MM.1S (cell line): ENCODE measurements at regions not wholly inside any gene's neighbourhood (a gene's known extent, or its start where the extent isn't known, plus 50 kb on each side); places are given as distances from the start of the nearest gene placed in this dataset.

Source experiments
- DNase-seq: peaks from one replicate; pipeline ENCODE4 v3.0.0-alpha.2; 2015
- H2AFZ ChIP-seq: fragments of 300-600 bp; sonication (generic); 2 replicates; pipeline ENCODE4 v1.6.0; 2016; ENCODE audit warnings: antibody characterized with exemption, low read length
- H3F3A ChIP-seq: fragments of 300-600 bp; sonication (generic); 2 replicates; pipeline ENCODE4 v1.6.1; 2016; ENCODE audit warnings: mild to moderate bottlenecking, antibody characterized with exemption, low read length, moderate library complexity, mixed read lengths; ENCODE audit not compliant: insufficient read depth
- H3K27ac ChIP-seq: fragments of 300-600 bp; sonication (generic); 2 replicates; pipeline ENCODE4 v1.5.1; 2016; ENCODE audit warnings: mild to moderate bottlenecking, low read length
- H3K27me3 ChIP-seq: fragments of 300-600 bp; sonication (generic); replicated peaks from 2 replicates; pipeline ENCODE4 v1.6.0; 2016; ENCODE audit warnings: low read length; ENCODE audit not compliant: insufficient read depth
- H3K36me3 ChIP-seq: fragments of 300-600 bp; sonication (generic); replicated peaks from 2 replicates; pipeline ENCODE4 v1.6.1; 2016; ENCODE audit warnings: mild to moderate bottlenecking, low read length, mixed read lengths; ENCODE audit not compliant: insufficient read depth
- H3K4me1 ChIP-seq: fragments of 300-600 bp; sonication (generic); 2 replicates; pipeline ENCODE4 v1.6.1; 2016; ENCODE audit warnings: low read length, mixed read lengths
- H3K4me2 ChIP-seq: fragments of 300-600 bp; sonication (generic); 2 replicates; pipeline ENCODE4 v1.6.0; 2016; ENCODE audit warnings: low read depth, low read length
- H3K4me3 ChIP-seq: fragments of 300-600 bp; sonication (generic); 2 replicates; pipeline ENCODE4 v1.5.1; 2016; ENCODE audit warnings: low read length, mixed read lengths
- H3K79me2 ChIP-seq: fragments of 300-600 bp; sonication (generic); 2 replicates; pipeline ENCODE4 v1.6.1; 2016; ENCODE audit warnings: mixed run types, low read length, mixed read lengths
- H3K9ac ChIP-seq: fragments of 300-600 bp; sonication (generic); 2 replicates; pipeline ENCODE4 v1.6.1; 2016; ENCODE audit warnings: low read length, mixed read lengths
- H3K9me2 ChIP-seq: fragments of 300-600 bp; sonication (generic); replicated peaks from 2 replicates; pipeline ENCODE4 v1.6.1; 2016; ENCODE audit warnings: mild to moderate bottlenecking, low read length, mixed read lengths; ENCODE audit not compliant: insufficient read depth
- H3K9me3 ChIP-seq: fragments of 300-600 bp; sonication (generic); replicated peaks from 2 replicates; pipeline ENCODE4 v1.6.1; 2016; ENCODE audit warnings: mild to moderate bottlenecking, low read length, mixed read lengths; ENCODE audit not compliant: insufficient read depth
- H4K20me1 ChIP-seq: fragments of 300-600 bp; sonication (generic); 2 replicates; pipeline ENCODE4 v1.6.1; 2016; ENCODE audit warnings: mild to moderate bottlenecking, low read length, moderate library complexity, mixed read lengths; ENCODE audit not compliant: insufficient read depth
- EZH2 ChIP-seq: fragments of 300-600 bp; sonication (generic); optimal IDR thresholded peaks from 2 replicates; pipeline ENCODE3; 2017; ENCODE audit warnings: low read depth, mild to moderate bottlenecking, antibody characterized with exemption, low read length, mixed read lengths
- EZH2phosphoT487 ChIP-seq: fragments of 300-600 bp; sonication (generic); IDR thresholded peaks from 2 replicates; pipeline ENCODE4 v1.6.1; 2018; ENCODE audit warnings: antibody characterized with exemption, low read length
- TF ChIP-seq, protein P1 (sequence below): fragments of 300-600 bp; sonication (generic); IDR thresholded peaks from 2 replicates; pipeline ENCODE4 v1.5.1; 2016; ENCODE audit warnings: antibody characterized with exemption, low read length, mixed read lengths

DNA sequence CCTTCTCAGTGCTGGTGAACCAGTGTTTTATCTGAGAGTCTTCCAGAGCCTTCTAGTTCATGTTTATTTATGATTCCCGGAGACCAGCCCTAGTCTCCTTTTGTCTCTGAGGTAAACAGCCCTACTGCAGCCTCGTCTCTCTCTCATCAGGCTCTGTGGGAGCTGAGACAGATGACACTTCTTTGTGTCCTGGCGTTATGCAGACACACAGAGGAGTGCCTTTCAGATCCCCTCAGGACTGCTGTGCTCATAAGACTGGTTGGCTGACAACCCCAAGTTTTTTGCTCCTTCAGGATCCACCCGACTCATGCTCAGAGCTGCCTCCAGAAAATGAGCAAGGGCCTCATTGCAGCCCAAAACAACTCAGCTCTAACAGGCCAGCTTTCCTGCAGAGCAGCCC is 523.8 kb upstream of the SPHKAP start:
- H3K4me3 ChIP-seq: no peak overlapping the region
- no peaks in the 10 kb centered on the region for H3K79me2 ChIP-seq
- H3K4me1 ChIP-seq: no peaks in the 10 kb centered on the region
- H3K36me3 ChIP-seq: no peaks in the 10 kb centered on the region
- no peak overlapping the region for H3K9ac ChIP-seq
- no peak overlapping the region for H3K27ac ChIP-seq
- H3K27me3 ChIP-seq: no peaks in the 10 kb centered on the region
- H3K4me2 ChIP-seq: no peak overlapping the region
- H4K20me1 ChIP-seq: no peaks in the 10 kb centered on the region
- H3K9me2 ChIP-seq: no peaks in the 10 kb centered on the region
- DNase-seq: no peak
- no peak overlapping the region for H2AFZ ChIP-seq
- no peaks in the 10 kb centered on the region for H3F3A ChIP-seq
- TF ChIP-seq, protein P1, sequence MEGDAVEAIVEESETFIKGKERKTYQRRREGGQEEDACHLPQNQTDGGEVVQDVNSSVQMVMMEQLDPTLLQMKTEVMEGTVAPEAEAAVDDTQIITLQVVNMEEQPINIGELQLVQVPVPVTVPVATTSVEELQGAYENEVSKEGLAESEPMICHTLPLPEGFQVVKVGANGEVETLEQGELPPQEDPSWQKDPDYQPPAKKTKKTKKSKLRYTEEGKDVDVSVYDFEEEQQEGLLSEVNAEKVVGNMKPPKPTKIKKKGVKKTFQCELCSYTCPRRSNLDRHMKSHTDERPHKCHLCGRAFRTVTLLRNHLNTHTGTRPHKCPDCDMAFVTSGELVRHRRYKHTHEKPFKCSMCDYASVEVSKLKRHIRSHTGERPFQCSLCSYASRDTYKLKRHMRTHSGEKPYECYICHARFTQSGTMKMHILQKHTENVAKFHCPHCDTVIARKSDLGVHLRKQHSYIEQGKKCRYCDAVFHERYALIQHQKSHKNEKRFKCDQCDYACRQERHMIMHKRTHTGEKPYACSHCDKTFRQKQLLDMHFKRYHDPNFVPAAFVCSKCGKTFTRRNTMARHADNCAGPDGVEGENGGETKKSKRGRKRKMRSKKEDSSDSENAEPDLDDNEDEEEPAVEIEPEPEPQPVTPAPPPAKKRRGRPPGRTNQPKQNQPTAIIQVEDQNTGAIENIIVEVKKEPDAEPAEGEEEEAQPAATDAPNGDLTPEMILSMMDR: no peak
- TF ChIP-seq EZH2 (no peak), EZH2phosphoT487 (no peak)
- H3K9me3 ChIP-seq: no peaks in the 10 kb centered on the region

DNA sequence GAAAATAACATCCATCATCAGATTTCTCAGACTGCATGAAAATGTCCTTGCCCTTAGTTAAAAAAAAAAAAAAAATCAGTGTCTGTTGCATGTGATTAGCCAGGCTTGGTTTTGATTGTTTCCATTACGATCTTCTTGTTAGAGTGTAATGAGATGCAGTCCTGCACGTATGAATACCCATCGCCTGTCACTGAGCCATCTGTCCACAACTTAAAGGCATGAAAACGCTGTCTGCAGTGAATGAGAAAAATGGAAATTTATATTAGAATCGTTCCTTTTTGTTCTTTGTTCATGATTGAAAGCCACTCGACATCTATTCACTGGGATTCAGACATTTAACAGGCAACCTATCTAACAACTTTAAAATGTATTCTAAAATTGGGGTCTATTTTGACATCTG is 521.7 kb upstream of the SPHKAP start:
- TF ChIP-seq, protein P1: no peak
- TF ChIP-seq EZH2: no peak
- TF ChIP-seq EZH2phosphoT487: no peak
- no peak overlapping the region for H3K4me2 ChIP-seq
- no peaks in the 10 kb centered on the region for H3K27me3 ChIP-seq
- no peak for DNase-seq
- no peak overlapping the region for H3K9ac ChIP-seq
- H3K4me3 ChIP-seq: no peak overlapping the region
- no peak overlapping the region for H3K27ac ChIP-seq
- H3K4me1 ChIP-seq: no peaks in the 10 kb centered on the region
- no peaks in the 10 kb centered on the region for H3K79me2 ChIP-seq
- H2AFZ ChIP-seq: no peak overlapping the region
- no peaks in the 10 kb centered on the region for H4K20me1 ChIP-seq
- H3K9me3 ChIP-seq: no peaks in the 10 kb centered on the region
- no peaks in the 10 kb centered on the region for H3F3A ChIP-seq
- H3K9me2 ChIP-seq: no peaks in the 10 kb centered on the region
- no peaks in the 10 kb centered on the region for H3K36me3 ChIP-seq

DNA sequence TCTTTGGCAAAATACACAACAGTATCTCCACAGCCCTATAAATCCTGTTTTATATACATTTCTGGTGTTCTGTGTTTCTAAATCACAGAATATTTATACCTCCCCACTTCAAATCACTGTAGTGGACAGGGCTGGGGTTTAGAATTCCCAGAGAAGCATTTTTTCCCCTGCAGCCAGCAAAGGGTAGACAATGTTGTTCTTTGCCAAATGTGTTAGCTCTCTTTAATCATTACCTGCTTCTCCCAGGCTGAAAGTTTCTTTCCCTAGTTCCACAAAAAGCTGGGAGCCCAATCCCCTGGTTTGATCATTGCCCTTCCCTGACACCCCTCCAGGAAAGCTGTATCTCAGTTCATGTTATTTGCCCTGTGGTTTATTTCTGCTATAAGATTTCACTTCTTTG is 520.0 kb upstream of the SPHKAP start:
- Histone ChIP-seq H3K27me3 (no peaks in the 10 kb centered on the region), H3K36me3 (no peaks in the 10 kb centered on the region), H3K4me1 (no peaks in the 10 kb centered on the region), H3K4me2 (no peak overlapping the region), H3F3A (no peaks in the 10 kb centered on the region), H3K4me3 (no peak overlapping the region), H3K9me2 (no peaks in the 10 kb centered on the region), H2AFZ (no peak overlapping the region), H3K9ac (no peak overlapping the region), H3K27ac (no peak overlapping the region), H3K9me3 (no peaks in the 10 kb centered on the region), H4K20me1 (no peaks in the 10 kb centered on the region), H3K79me2 (no peaks in the 10 kb centered on the region)
- TF ChIP-seq, protein P1: no peak
- TF ChIP-seq EZH2phosphoT487 (no peak), EZH2 (no peak)
- DNase-seq: no peak
